ENCODE measurements at regions not wholly inside any gene's neighbourhood (a gene's known extent, or its start where the extent isn't known, plus 50 kb on each side); places are given as distances from the start of the nearest gene placed in this dataset.

GRCh38 chr4:160283081-160283480 lies 1180.2 kb downstream of the RAPGEF2 start:
- TF ChIP-seq POLR2A (IDR thresholded peaks at IDR 0.05) = no peak
- TF ChIP-seq, protein P1, sequence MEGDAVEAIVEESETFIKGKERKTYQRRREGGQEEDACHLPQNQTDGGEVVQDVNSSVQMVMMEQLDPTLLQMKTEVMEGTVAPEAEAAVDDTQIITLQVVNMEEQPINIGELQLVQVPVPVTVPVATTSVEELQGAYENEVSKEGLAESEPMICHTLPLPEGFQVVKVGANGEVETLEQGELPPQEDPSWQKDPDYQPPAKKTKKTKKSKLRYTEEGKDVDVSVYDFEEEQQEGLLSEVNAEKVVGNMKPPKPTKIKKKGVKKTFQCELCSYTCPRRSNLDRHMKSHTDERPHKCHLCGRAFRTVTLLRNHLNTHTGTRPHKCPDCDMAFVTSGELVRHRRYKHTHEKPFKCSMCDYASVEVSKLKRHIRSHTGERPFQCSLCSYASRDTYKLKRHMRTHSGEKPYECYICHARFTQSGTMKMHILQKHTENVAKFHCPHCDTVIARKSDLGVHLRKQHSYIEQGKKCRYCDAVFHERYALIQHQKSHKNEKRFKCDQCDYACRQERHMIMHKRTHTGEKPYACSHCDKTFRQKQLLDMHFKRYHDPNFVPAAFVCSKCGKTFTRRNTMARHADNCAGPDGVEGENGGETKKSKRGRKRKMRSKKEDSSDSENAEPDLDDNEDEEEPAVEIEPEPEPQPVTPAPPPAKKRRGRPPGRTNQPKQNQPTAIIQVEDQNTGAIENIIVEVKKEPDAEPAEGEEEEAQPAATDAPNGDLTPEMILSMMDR (IDR thresholded peaks at IDR 0.05) = no peak
